ENCODE measurements at regions not wholly inside any gene's neighbourhood (a gene's known extent, or its start where the extent isn't known, plus 50 kb on each side); places are given as distances from the start of the nearest gene placed in this dataset.

DNA sequence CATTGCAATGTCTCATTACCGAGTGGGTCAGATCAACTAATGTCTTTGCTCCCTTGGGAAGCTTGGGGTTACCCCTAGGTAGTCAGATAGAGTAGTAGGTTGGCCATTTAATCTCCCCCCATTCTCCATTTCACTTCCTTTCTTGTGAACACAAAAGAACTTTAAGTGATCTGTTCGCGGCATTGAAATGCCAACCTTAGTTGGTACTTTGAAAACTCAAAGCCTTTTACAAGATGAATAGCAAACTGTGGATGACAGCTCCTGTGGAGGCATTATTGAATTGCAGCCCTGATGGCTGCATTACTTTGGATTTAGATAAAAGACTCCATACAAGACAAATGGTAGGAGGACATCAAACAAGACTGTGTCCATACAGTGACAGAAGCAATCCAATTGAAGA lies 469.1 kb downstream of the GBA3 start:
- TF ChIP-seq, protein P1, sequence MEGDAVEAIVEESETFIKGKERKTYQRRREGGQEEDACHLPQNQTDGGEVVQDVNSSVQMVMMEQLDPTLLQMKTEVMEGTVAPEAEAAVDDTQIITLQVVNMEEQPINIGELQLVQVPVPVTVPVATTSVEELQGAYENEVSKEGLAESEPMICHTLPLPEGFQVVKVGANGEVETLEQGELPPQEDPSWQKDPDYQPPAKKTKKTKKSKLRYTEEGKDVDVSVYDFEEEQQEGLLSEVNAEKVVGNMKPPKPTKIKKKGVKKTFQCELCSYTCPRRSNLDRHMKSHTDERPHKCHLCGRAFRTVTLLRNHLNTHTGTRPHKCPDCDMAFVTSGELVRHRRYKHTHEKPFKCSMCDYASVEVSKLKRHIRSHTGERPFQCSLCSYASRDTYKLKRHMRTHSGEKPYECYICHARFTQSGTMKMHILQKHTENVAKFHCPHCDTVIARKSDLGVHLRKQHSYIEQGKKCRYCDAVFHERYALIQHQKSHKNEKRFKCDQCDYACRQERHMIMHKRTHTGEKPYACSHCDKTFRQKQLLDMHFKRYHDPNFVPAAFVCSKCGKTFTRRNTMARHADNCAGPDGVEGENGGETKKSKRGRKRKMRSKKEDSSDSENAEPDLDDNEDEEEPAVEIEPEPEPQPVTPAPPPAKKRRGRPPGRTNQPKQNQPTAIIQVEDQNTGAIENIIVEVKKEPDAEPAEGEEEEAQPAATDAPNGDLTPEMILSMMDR (IDR thresholded peaks at IDR 0.05): no peak
- no peak for TF ChIP-seq POLR2A (IDR thresholded peaks at IDR 0.05)
